ENCODE measurements at regions not wholly inside any gene's neighbourhood (a gene's known extent, or its start where the extent isn't known, plus 50 kb on each side); places are given as distances from the start of the nearest gene placed in this dataset.

- Mint-ChIP-seq H3K9me3 (peaks cover 10% of the 10 kb centered on the region), H3K27me3 (ENCODE audit: low read depth) (no peaks in the 10 kb centered on the region)
- no peak for TF ChIP-seq CTCF (IDR thresholded peaks at IDR 0.05; ENCODE audit: unreplicated experiment in 3 of 3)
Observed at GRCh38 chrX:123064053-123064452, 120.0 kb upstream of the GRIA3 start.

GRCh38 chrX:123072686-123073385, 111.2 kb upstream of the GRIA3 start:
- H3K27me3 Mint-ChIP-seq (ENCODE audit: low read depth): no peaks in the 10 kb centered on the region
- no peaks in the 10 kb centered on the region for H3K36me3 Mint-ChIP-seq (ENCODE audit: low read depth)
- peaks cover 10% of the 10 kb centered on the region for H3K4me1 Mint-ChIP-seq
- peaks cover 2% of the 10 kb centered on the region for H3K9me3 Mint-ChIP-seq
- no peak overlapping the region for H3K27ac Mint-ChIP-seq
- TF ChIP-seq CTCF (IDR thresholded peaks at IDR 0.05; ENCODE audit: unreplicated experiment in 3 of 3): no peak
- no peak overlapping the region for H3K4me3 Mint-ChIP-seq

More at GRCh38 chrX:123064053-123064452, 120.0 kb upstream of the GRIA3 start:
- H3K27ac Mint-ChIP-seq: no peak overlapping the region
- no peak overlapping the region for H3K4me3 Mint-ChIP-seq
- no peaks in the 10 kb centered on the region for H3K36me3 Mint-ChIP-seq (ENCODE audit: low read depth)
- no peaks in the 10 kb centered on the region for H3K4me1 Mint-ChIP-seq

GRCh38 chrX:123075947-123076561, 108.0 kb upstream of the GRIA3 start:
- H3K4me1 Mint-ChIP-seq: peaks cover 12% of the 10 kb centered on the region
- no peaks in the 10 kb centered on the region for H3K27me3 Mint-ChIP-seq (ENCODE audit: low read depth)
- H3K4me3 Mint-ChIP-seq: no peak overlapping the region

GRCh38 chrX:123077631-123078030, 106.4 kb upstream of the GRIA3 start:
- Mint-ChIP-seq H3K27ac (no peak overlapping the region), H3K4me3 (no peak overlapping the region), H3K9me3 (no peaks in the 10 kb centered on the region), H3K27me3 (ENCODE audit: low read depth) (no peaks in the 10 kb centered on the region), H3K4me1 (peaks cover 12% of the 10 kb centered on the region), H3K36me3 (ENCODE audit: low read depth) (no peaks in the 10 kb centered on the region)
- no peak for TF ChIP-seq CTCF (IDR thresholded peaks at IDR 0.05; ENCODE audit: unreplicated experiment in 3 of 3)

More at GRCh38 chrX:123075947-123076561, 108.0 kb upstream of the GRIA3 start:
- TF ChIP-seq CTCF (IDR thresholded peaks at IDR 0.05; ENCODE audit: unreplicated experiment in 3 of 3): no peak
- Mint-ChIP-seq H3K9me3 (no peaks in the 10 kb centered on the region), H3K36me3 (ENCODE audit: low read depth) (no peaks in the 10 kb centered on the region), H3K27ac (no peak overlapping the region)

GRCh38 chrX:123080065-123080464, 104.0 kb upstream of the GRIA3 start:
- peaks cover 10% of the 10 kb centered on the region for H3K9me3 Mint-ChIP-seq
- H3K4me1 Mint-ChIP-seq: peaks cover 12% of the 10 kb centered on the region
- no peak overlapping the region for H3K27ac Mint-ChIP-seq
- TF ChIP-seq CTCF (IDR thresholded peaks at IDR 0.05; ENCODE audit: unreplicated experiment in 3 of 3): no peak
- H3K27me3 Mint-ChIP-seq (ENCODE audit: low read depth): no peaks in the 10 kb centered on the region
- H3K4me3 Mint-ChIP-seq: no peak overlapping the region
- no peaks in the 10 kb centered on the region for H3K36me3 Mint-ChIP-seq (ENCODE audit: low read depth)

GRCh38 chrX:123081776-123082175, 102.3 kb upstream of the GRIA3 start:
- Mint-ChIP-seq H3K27me3 (ENCODE audit: low read depth) (no peaks in the 10 kb centered on the region), H3K27ac (no peak overlapping the region), H3K36me3 (ENCODE audit: low read depth) (no peaks in the 10 kb centered on the region), H3K4me1 (peaks cover 8% of the 10 kb centered on the region), H3K9me3 (peaks cover 19% of the 10 kb centered on the region), H3K4me3 (no peak overlapping the region)
- TF ChIP-seq CTCF (IDR thresholded peaks at IDR 0.05; ENCODE audit: unreplicated experiment in 3 of 3): no peak

Data from nephron (organoid).